ENCODE measurements at regions not wholly inside any gene's neighbourhood (a gene's known extent, or its start where the extent isn't known, plus 50 kb on each side); places are given as distances from the start of the nearest gene placed in this dataset.
"Not testable (repeated sequence)": the region's sequence is repeated elsewhere in the genome, so short reads cannot be mapped to it uniquely, and the experiment has no call there.

DNA sequence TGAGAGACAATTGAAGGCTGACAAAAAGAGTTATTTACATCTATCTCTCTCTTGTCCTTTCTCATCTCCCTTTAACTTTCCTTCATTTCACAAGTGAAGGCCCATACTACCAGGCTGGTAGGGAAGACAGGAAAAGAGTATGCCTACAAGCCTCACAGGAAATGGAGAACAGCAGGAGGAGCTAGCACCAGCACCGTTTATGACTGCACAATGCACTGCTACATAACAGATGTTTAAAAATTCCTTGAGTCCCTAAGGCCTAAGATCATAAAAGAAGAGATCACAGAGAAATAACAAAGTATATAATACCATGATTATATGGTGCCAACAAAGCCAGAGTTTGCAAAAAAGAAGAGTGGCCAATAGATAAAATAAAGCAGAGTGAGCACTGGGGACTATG lies 194.8 kb downstream of the UNC5CL start:
- TF ChIP-seq, protein P1, sequence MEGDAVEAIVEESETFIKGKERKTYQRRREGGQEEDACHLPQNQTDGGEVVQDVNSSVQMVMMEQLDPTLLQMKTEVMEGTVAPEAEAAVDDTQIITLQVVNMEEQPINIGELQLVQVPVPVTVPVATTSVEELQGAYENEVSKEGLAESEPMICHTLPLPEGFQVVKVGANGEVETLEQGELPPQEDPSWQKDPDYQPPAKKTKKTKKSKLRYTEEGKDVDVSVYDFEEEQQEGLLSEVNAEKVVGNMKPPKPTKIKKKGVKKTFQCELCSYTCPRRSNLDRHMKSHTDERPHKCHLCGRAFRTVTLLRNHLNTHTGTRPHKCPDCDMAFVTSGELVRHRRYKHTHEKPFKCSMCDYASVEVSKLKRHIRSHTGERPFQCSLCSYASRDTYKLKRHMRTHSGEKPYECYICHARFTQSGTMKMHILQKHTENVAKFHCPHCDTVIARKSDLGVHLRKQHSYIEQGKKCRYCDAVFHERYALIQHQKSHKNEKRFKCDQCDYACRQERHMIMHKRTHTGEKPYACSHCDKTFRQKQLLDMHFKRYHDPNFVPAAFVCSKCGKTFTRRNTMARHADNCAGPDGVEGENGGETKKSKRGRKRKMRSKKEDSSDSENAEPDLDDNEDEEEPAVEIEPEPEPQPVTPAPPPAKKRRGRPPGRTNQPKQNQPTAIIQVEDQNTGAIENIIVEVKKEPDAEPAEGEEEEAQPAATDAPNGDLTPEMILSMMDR (IDR thresholded peaks at IDR 0.05; ENCODE audit: control insufficient read depth, extremely low read depth, insufficient read depth), result no peak
- DNase-seq (ENCODE audit: low read depth), result no peak
- no peak overlapping the region for H3K4me3 ChIP-seq (ENCODE audit: low read depth, low read length)

DNA sequence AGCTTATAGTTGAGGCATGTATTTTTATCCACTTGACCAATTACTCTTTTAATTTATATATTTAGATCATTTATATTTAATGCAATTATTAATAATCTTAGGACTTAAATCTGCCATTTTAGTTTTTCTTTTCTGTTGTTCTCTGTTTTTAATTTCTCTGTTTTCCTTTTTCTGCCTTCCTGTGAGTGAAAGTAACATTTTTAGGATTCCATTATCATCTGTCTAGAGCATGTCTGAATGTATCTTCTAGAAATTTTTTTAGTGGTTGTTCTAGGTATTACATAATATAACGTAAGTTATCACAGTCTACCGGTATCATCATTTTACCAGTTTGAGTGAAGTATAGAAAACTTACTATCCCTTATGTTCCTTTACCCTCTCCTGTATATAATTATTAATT lies 197.3 kb downstream of the UNC5CL start:
- TF ChIP-seq, protein P1 (IDR thresholded peaks at IDR 0.05; ENCODE audit: control insufficient read depth, extremely low read depth, insufficient read depth), result no peak
- DNase-seq (ENCODE audit: low read depth), result no peak
- H3K4me3 ChIP-seq (ENCODE audit: low read depth, low read length), result no peak overlapping the region

DNA sequence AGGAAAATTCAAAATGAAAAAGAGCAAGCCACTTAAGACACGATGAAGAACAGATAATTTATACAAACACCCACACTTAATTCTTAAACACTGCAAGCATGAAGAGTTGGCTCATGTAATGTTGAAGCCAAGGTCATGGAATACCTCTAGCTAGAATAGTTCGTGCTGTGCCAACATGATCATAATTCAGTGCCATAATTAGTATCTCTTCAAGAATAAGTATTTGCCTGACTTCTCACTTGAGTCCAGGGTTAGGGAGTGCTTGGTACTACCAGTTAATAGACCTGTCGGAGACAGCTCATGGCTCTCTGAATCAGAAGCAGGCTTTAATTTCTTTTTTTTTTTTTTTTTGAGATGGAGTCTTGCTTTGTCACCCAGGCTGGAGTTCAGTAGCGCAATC lies 206.3 kb downstream of the UNC5CL start:
- TF ChIP-seq, protein P1 (IDR thresholded peaks at IDR 0.05; ENCODE audit: control insufficient read depth, extremely low read depth, insufficient read depth), result no peak
- no peak overlapping the region for H3K4me3 ChIP-seq (ENCODE audit: low read depth, low read length)
- DNase-seq (ENCODE audit: low read depth), result no peak

DNA sequence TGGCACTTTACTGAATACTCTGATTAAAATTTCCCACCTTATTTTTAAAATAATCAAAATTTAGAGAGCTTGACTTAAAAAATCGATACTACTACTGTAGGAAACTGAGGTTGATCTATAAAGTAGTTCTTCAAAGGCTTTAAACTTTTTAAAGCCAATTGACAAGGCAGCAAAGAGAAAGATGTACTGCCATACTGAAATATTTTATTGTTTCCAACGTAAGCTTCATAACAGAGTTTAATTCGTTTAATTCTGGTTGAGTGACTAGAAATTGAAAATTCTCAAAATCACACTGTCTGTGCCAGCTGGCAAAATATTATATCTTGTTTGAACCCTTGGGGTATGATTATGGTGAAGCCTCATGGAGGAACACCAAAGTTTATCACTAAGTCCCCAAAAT lies 207.6 kb downstream of the UNC5CL start:
- DNase-seq (ENCODE audit: low read depth), result no peak
- TF ChIP-seq, protein P1 (IDR thresholded peaks at IDR 0.05; ENCODE audit: control insufficient read depth, extremely low read depth, insufficient read depth), result no peak
- H3K4me3 ChIP-seq (ENCODE audit: low read depth, low read length), result no peak overlapping the region

DNA sequence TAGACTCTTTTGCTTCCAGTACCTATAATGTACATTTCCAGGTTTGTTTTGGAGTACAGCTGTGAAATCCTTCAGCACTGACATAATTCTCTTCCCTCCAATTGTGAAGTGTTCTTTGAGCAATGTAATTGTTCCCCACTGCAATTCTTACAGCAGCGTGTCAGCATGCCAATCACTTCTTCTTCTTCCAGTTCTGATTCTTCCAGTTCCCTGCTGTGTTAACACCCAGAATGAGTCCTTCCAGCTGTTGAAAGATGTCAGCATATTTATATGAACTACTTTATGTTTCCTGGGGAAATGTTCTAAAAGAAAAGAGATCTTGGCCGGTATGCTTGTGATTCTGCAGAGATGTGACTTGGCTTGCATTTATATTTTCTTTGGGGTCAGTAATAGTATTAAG lies 213.9 kb downstream of the UNC5CL start:
- no peak for DNase-seq (ENCODE audit: low read depth)
- H3K4me3 ChIP-seq (ENCODE audit: low read depth, low read length), result no peak overlapping the region
- TF ChIP-seq, protein P1 (IDR thresholded peaks at IDR 0.05; ENCODE audit: control insufficient read depth, extremely low read depth, insufficient read depth), result no peak

DNA sequence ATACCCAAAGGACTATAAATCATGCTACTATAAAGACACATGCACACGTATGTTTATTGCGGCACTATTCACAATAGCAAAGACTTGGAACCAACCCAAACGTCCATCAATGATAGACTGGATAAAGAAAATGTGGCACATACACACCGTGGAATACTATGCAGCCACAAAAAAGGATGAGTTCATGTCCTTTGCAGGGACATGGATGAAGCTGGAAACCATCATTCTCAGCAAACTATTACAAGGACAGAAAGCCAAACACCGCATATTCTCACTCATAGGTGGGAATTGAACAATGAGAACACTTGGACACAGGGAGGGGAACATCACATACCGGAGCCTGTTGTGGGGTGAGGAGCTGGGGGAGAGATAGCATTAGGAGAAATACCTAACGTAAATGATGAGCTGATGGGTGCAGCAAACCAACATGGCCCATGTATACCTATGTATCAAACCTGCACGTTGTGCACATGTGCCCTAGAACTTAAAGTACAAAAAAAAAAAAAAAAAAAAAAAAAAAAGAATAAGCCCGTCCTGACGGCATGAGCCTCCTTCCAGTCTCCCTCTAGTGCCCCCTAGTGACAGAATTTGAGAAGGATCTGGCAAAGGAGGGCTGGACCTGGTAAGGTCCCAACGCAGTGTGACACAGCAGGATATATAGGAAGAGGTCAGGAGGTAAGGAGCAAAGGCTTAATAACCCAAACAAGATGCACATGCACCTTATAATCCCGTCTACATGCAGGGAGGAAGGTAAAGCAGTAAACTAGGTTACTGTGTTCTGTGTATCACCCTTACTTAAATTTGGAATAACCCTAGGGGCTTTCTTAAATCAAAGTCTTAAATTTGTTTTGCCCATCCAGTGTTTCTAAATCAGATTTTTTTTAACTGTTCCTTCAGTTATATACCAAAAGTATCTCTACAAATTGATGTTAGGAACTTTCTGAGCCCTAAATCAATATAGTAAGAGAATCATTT lies 214.8 kb downstream of the UNC5CL start:
- TF ChIP-seq, protein P1 (IDR thresholded peaks at IDR 0.05; ENCODE audit: control insufficient read depth, extremely low read depth, insufficient read depth), result peak; percentile 68
- peak; percentile 56 for DNase-seq (ENCODE audit: low read depth)
- H3K4me3 ChIP-seq (ENCODE audit: low read depth, low read length), result not testable (repeated sequence)

Data from LNCaP clone FGC (cell line).